HepG2 (cell line): ENCODE measurements at regions not wholly inside any gene's neighbourhood (a gene's known extent, or its start where the extent isn't known, plus 50 kb on each side); places are given as distances from the start of the nearest gene placed in this dataset.

Source experiments
- BCLAF1 ChIP-seq: fragments of 450-650 bp; IDR thresholded peaks from 2 replicates; pipeline ENCODE4 v1.6.1; 2017; ENCODE audit warnings: mild to moderate bottlenecking
- FOXK2 ChIP-seq: fragments of 450-650 bp; IDR thresholded peaks from 2 replicates; pipeline ENCODE4 v1.6.1; 2016
- SMAD3 ChIP-seq: sonication (generic); formaldehyde crosslinking; IDR thresholded peaks from 2 replicates; pipeline ENCODE4 v1.4.0; 2020; ENCODE audit warnings: missing genetic modification reagents
- SOX6 ChIP-seq, 2 experiments: fragments of 450-650 bp in 1 of 2; sonication (generic) in 1 of 2; formaldehyde crosslinking in 1 of 2; IDR thresholded peaks; 2 replicates each; pipeline versions ENCODE4 v1.4.0 to v1.6.1; 2017 to 2020; ENCODE audit warnings: antibody characterized with exemption in 1 of 2, mild to moderate bottlenecking in 1 of 2, missing genetic modification reagents in 1 of 2
- ZSCAN20 ChIP-seq: sonication (generic); formaldehyde crosslinking; IDR thresholded peaks from 2 replicates; pipeline ENCODE4 v1.4.0; 2020; ENCODE audit warnings: missing genetic modification reagents, mild to moderate bottlenecking, borderline replicate concordance
- TF ChIP-seq, protein P1 (sequence below): sonication (generic); formaldehyde crosslinking; IDR thresholded peaks from 2 replicates; pipeline ENCODE4 v1.5.0; 2020; ENCODE audit warnings: missing genetic modification reagents
- TF ChIP-seq, protein P2 (sequence below): sonication (generic); formaldehyde crosslinking; IDR thresholded peaks from 2 replicates; pipeline ENCODE4 v1.5.0; 2020; ENCODE audit warnings: mild to moderate bottlenecking, missing genetic modification reagents, moderate library complexity
- TF ChIP-seq, protein P3 (sequence below): sonication (generic); formaldehyde crosslinking; conservative IDR thresholded peaks from 2 replicates; pipeline ENCODE4 v1.4.0; 2020; ENCODE audit warnings: missing genetic modification reagents

- TF ChIP-seq, protein P1, sequence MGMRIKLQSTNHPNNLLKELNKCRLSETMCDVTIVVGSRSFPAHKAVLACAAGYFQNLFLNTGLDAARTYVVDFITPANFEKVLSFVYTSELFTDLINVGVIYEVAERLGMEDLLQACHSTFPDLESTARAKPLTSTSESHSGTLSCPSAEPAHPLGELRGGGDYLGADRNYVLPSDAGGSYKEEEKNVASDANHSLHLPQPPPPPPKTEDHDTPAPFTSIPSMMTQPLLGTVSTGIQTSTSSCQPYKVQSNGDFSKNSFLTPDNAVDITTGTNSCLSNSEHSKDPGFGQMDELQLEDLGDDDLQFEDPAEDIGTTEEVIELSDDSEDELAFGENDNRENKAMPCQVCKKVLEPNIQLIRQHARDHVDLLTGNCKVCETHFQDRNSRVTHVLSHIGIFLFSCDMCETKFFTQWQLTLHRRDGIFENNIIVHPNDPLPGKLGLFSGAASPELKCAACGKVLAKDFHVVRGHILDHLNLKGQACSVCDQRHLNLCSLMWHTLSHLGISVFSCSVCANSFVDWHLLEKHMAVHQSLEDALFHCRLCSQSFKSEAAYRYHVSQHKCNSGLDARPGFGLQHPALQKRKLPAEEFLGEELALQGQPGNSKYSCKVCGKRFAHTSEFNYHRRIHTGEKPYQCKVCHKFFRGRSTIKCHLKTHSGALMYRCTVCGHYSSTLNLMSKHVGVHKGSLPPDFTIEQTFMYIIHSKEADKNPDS (CRISPR knock-in tag): no peak
- TF ChIP-seq, protein P2, sequence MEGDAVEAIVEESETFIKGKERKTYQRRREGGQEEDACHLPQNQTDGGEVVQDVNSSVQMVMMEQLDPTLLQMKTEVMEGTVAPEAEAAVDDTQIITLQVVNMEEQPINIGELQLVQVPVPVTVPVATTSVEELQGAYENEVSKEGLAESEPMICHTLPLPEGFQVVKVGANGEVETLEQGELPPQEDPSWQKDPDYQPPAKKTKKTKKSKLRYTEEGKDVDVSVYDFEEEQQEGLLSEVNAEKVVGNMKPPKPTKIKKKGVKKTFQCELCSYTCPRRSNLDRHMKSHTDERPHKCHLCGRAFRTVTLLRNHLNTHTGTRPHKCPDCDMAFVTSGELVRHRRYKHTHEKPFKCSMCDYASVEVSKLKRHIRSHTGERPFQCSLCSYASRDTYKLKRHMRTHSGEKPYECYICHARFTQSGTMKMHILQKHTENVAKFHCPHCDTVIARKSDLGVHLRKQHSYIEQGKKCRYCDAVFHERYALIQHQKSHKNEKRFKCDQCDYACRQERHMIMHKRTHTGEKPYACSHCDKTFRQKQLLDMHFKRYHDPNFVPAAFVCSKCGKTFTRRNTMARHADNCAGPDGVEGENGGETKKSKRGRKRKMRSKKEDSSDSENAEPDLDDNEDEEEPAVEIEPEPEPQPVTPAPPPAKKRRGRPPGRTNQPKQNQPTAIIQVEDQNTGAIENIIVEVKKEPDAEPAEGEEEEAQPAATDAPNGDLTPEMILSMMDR (CRISPR knock-in tag): no peak
- TF ChIP-seq ZSCAN20 (CRISPR knock-in tag) (no peak), SOX6 (IDR thresholded peaks at IDR 0.05) (no peak), SOX6 (CRISPR knock-in tag; IDR thresholded peaks at IDR 0.05) (no peak), BCLAF1 (no peak), SMAD3 (CRISPR knock-in tag) (no peak), FOXK2 (no peak)
- TF ChIP-seq, protein P3, sequence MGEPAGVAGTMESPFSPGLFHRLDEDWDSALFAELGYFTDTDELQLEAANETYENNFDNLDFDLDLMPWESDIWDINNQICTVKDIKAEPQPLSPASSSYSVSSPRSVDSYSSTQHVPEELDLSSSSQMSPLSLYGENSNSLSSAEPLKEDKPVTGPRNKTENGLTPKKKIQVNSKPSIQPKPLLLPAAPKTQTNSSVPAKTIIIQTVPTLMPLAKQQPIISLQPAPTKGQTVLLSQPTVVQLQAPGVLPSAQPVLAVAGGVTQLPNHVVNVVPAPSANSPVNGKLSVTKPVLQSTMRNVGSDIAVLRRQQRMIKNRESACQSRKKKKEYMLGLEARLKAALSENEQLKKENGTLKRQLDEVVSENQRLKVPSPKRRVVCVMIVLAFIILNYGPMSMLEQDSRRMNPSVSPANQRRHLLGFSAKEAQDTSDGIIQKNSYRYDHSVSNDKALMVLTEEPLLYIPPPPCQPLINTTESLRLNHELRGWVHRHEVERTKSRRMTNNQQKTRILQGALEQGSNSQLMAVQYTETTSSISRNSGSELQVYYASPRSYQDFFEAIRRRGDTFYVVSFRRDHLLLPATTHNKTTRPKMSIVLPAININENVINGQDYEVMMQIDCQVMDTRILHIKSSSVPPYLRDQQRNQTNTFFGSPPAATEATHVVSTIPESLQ (CRISPR knock-in tag): no peak
Observed at GRCh38 chr20:12717061-12717460, 291.7 kb upstream of the SPTLC3 start.
